ENCODE measurements at regions not wholly inside any gene's neighbourhood (a gene's known extent, or its start where the extent isn't known, plus 50 kb on each side); places are given as distances from the start of the nearest gene placed in this dataset.

DNA sequence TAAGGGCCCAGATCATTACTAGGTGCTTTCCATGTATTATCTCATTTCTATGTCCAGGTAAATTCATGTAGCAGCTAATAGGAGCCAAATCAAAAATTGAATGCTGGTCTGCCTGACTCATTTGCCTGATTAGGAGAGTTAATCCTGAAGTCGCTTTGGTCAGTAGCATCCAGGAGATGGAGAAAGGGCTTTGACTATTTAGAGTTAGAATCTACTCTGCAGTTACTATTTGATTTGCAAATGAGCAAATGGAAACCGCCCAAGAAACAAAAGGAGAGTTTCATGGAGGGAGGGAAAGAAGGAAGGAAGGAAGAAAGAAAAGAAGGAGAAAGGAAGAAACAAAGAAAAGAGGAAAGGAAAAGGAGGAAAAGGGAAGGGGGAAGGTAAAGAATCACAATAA, 539.6 kb upstream of the MMS22L start:
- TF ChIP-seq ZFP30 (CRISPR knock-in tag; IDR thresholded peaks at IDR 0.05) (no peak), TOX (CRISPR knock-in tag; IDR thresholded peaks at IDR 0.05; ENCODE audit: borderline replicate concordance) (no peak), PATZ1 (CRISPR knock-in tag; IDR thresholded peaks at IDR 0.05; ENCODE audit: borderline replicate concordance) (no peak), GLIS3 (CRISPR knock-in tag; IDR thresholded peaks at IDR 0.05) (no peak), ARNTL (CRISPR knock-in tag; IDR thresholded peaks at IDR 0.05; ENCODE audit: borderline replicate concordance, low read depth) (no peak), ZC3H10 (CRISPR knock-in tag; IDR thresholded peaks at IDR 0.05) (no peak), ZFP3 (CRISPR knock-in tag; IDR thresholded peaks at IDR 0.05) (no peak), CSRNP3 (CRISPR knock-in tag; IDR thresholded peaks at IDR 0.05) (no peak), CSDC2 (CRISPR knock-in tag; IDR thresholded peaks at IDR 0.05) (no peak), ISL1 (CRISPR knock-in tag; IDR thresholded peaks at IDR 0.05) (no peak)

All from SK-N-SH treated with all-trans-retinoic acid at 6 μM for 48 hours (cell line).